Gastrocnemius medialis (tissue), 4 donors: ENCODE measurements at regions not wholly inside any gene's neighbourhood (a gene's known extent, or its start where the extent isn't known, plus 50 kb on each side); places are given as distances from the start of the nearest gene placed in this dataset.

Experiments used
- CTCF ChIP-seq, 5 experiments: fragments of 450-650 bp in 3 of 5; fragments of 200-600 bp in 2 of 5; sonication (generic) in 2 of 5; IDR thresholded peaks in 4 of 5; conservative IDR thresholded peaks in 1 of 5; 1 replicate in 4 of 5; 2 replicates in 1 of 5; pipeline ENCODE4 v1.5.1; 2016 to 2019; ENCODE audit warnings: antibody characterized with exemption in 5 of 5, mild to moderate bottlenecking in 3 of 5, moderate library complexity in 3 of 5
- POLR2A ChIP-seq, 2 donors: fragments of 450-650 bp; IDR thresholded peaks; one replicate each; pipeline ENCODE4 v1.6.1; 2017; ENCODE audit warnings: antibody characterized with exemption in 2 of 2, mild to moderate bottlenecking in 2 of 2, moderate library complexity in 2 of 2

- TF ChIP-seq POLR2A (IDR thresholded peaks at IDR 0.05) (no peak), CTCF (IDR thresholded peaks at IDR 0.05 in 4 of 5, conservative IDR thresholded peaks at IDR 0.05 in 1 of 5) (no peak)
Observed at GRCh38 chr2:133652398-133652797, 84.1 kb upstream of the NCKAP5 start.
